Kasumi-1 (cell line): ENCODE measurements at regions not wholly inside any gene's neighbourhood (a gene's known extent, or its start where the extent isn't known, plus 50 kb on each side); places are given as distances from the start of the nearest gene placed in this dataset.
"Not testable (repeated sequence)": the region's sequence is repeated elsewhere in the genome, so short reads cannot be mapped to it uniquely, and the experiment has no call there.

Source experiments
- DNase-seq, 2 experiments: peaks; one replicate each; lab custom pipeline; 2025; lab: John Stamatoyannopoulos, UW

- not testable (repeated sequence) for DNase-seq
Measured at GRCh38 chr2:146405402-146406309, 1439.2 kb upstream of the ACVR2A start.

GRCh38 chr2:146403546-146404160, 1441.2 kb upstream of the ACVR2A start:
- DNase-seq = not testable (repeated sequence)

- DNase-seq = no peak
Measured at GRCh38 chr2:146392631-146393030, 1452.2 kb upstream of the ACVR2A start.

- DNase-seq = peak; percentile 35 to 41
Measured at GRCh38 chr2:146392186-146392585, 1452.6 kb upstream of the ACVR2A start.

GRCh38 chr2:146388757-146389156, 1456.1 kb upstream of the ACVR2A start:
- DNase-seq = no peak

- no peak for DNase-seq
Measured at GRCh38 chr2:146386096-146386495, 1458.7 kb upstream of the ACVR2A start.

GRCh38 chr2:146385031-146385430, 1459.8 kb upstream of the ACVR2A start:
- no peak for DNase-seq

- DNase-seq = no peak
Measured at GRCh38 chr2:146376511-146377064, 1468.2 kb upstream of the ACVR2A start.

GRCh38 chr2:146374505-146374904, 1470.3 kb upstream of the ACVR2A start:
- DNase-seq = no peak

- DNase-seq = not testable (repeated sequence)
Measured at GRCh38 chr2:146371364-146371763, 1473.5 kb upstream of the ACVR2A start.

GRCh38 chr2:146370826-146371225, 1474.0 kb upstream of the ACVR2A start:
- DNase-seq = no peak

GRCh38 chr2:146366276-146366675, 1478.6 kb upstream of the ACVR2A start:
- no peak for DNase-seq

GRCh38 chr2:146365041-146365440, 1479.8 kb upstream of the ACVR2A start:
- DNase-seq = no peak

GRCh38 chr2:146363731-146364130, 1481.1 kb upstream of the ACVR2A start:
- DNase-seq = no peak

- no peak for DNase-seq
Measured at GRCh38 chr2:146351689-146352088, 1493.1 kb upstream of the ACVR2A start.

- no peak for DNase-seq
Measured at GRCh38 chr2:146349334-146349733, 1495.5 kb upstream of the ACVR2A start.

GRCh38 chr2:146324951-146325350, 1519.9 kb upstream of the ACVR2A start:
- DNase-seq = no peak

GRCh38 chr2:146323564-146323963, 1521.3 kb upstream of the ACVR2A start:
- DNase-seq = no peak

- DNase-seq = no peak
Measured at GRCh38 chr2:146321175-146321574, 1523.7 kb upstream of the ACVR2A start.

- no peak for DNase-seq
Measured at GRCh38 chr2:146317959-146318358, 1526.9 kb upstream of the ACVR2A start.

GRCh38 chr2:146312899-146313298, 1531.9 kb upstream of the ACVR2A start:
- DNase-seq = peak; percentile 49 to 67

GRCh38 chr2:146305164-146305563, 1539.7 kb upstream of the ACVR2A start:
- DNase-seq = no peak

GRCh38 chr2:146301287-146301686, 1543.5 kb upstream of the ACVR2A start:
- no peak for DNase-seq
